Keratinocyte (primary cell): ENCODE measurements at regions not wholly inside any gene's neighbourhood (a gene's known extent, or its start where the extent isn't known, plus 50 kb on each side); places are given as distances from the start of the nearest gene placed in this dataset.

ENCODE experiments used
- DNase-seq: peaks from one replicate; pipeline ENCODE4 v3.0.0-alpha.2; 2011; ENCODE audit warnings: low read depth, missing footprints, low spot score
- FAIRE-seq: peaks from 2 replicates; lab custom pipeline; 2011; peaks lifted over from hg19 to GRCh38; lab: Jason Lieb, UNC
- H2AFZ ChIP-seq: 2 replicates; pipeline ENCODE4 v1.6.0; 2012; ENCODE audit warnings: low read length, control low read depth, inconsistent platforms; ENCODE audit not compliant: control insufficient read depth
- H3K27ac ChIP-seq: 2 replicates; pipeline ENCODE4 v1.5.1; 2011; ENCODE audit warnings: low read length; ENCODE audit not compliant: control insufficient read depth, insufficient read depth
- H3K27me3 ChIP-seq: 3 replicates; pipeline ENCODE4 v1.6.0; 2011; ENCODE audit warnings: low read length; ENCODE audit not compliant: control insufficient read depth, insufficient read depth; ENCODE audit errors: extremely low read depth
- H3K36me3 ChIP-seq, 2 experiments: 2 replicates in 1 of 2; 3 replicates in 1 of 2; pipeline ENCODE4 v1.5.1; 2011; ENCODE audit warnings: low read length in 2 of 2, mild to moderate bottlenecking in 1 of 2; ENCODE audit not compliant: control insufficient read depth in 2 of 2, insufficient read depth in 2 of 2; ENCODE audit errors: extremely low read depth in 1 of 2
- H3K4me1 ChIP-seq: 3 replicates; pipeline ENCODE4 v1.5.1; 2011; ENCODE audit warnings: low read length; ENCODE audit not compliant: control insufficient read depth, insufficient read depth; ENCODE audit errors: extremely low read depth
- H3K4me2 ChIP-seq: 3 replicates; pipeline ENCODE4 v1.6.0; 2011; ENCODE audit warnings: low read depth, low read length; ENCODE audit not compliant: control insufficient read depth, insufficient read depth; ENCODE audit errors: extremely low read depth
- H3K4me3 ChIP-seq, 3 experiments: fragments of 200-600 bp in 1 of 3; sonication (generic) in 1 of 3; 2 replicates in 2 of 3; 3 replicates in 1 of 3; pipeline ENCODE4 v1.5.1; 2011 to 2016; ENCODE audit warnings: low read length in 3 of 3, mild to moderate bottlenecking in 3 of 3, control low read depth in 2 of 3, inconsistent platforms in 1 of 3, low read depth in 1 of 3, mixed read lengths in 1 of 3, mixed run types in 1 of 3, moderate library complexity in 1 of 3; ENCODE audit not compliant: control insufficient read depth in 2 of 3, insufficient read depth in 2 of 3; ENCODE audit errors: extremely low read depth in 1 of 3
- H3K79me2 ChIP-seq: 2 replicates; pipeline ENCODE4 v1.6.0; 2012; ENCODE audit warnings: low read length; ENCODE audit not compliant: control insufficient read depth, insufficient read depth
- H3K9ac ChIP-seq: 3 replicates; pipeline ENCODE4 v1.6.0; 2011; ENCODE audit warnings: low read length; ENCODE audit not compliant: control insufficient read depth, insufficient read depth; ENCODE audit errors: extremely low read depth
- H3K9me1 ChIP-seq: 3 replicates; pipeline ENCODE4 v1.6.0; 2011; ENCODE audit warnings: low read length; ENCODE audit not compliant: control insufficient read depth, insufficient read depth; ENCODE audit errors: extremely low read depth
- H3K9me3 ChIP-seq: 2 replicates; pipeline ENCODE4 v1.5.1; 2012; ENCODE audit warnings: low read depth, low read length; ENCODE audit not compliant: control insufficient read depth
- H4K20me1 ChIP-seq: 3 replicates; pipeline ENCODE4 v1.6.0; 2011; ENCODE audit warnings: low read length; ENCODE audit not compliant: control insufficient read depth, insufficient read depth; ENCODE audit errors: extremely low read depth
- EZH2 ChIP-seq: IDR thresholded peaks from one replicate; pipeline ENCODE4 v1.6.1; 2012; ENCODE audit warnings: inconsistent platforms, mild to moderate bottlenecking, low read length, moderate library complexity
- dilution Hi-C: fragments of 300-500 bp; cut with MboI; formaldehyde crosslinking; loops from one replicate; pipeline ENCODE4 v1.7.0; 2020; ENCODE audit warnings: low sequenced_read_pairs; ENCODE audit not compliant: extremely low pct_ligation_motif_present
- TF ChIP-seq, protein P1 (sequence below), 3 experiments: IDR thresholded peaks in 1 of 3; conservative IDR thresholded peaks in 1 of 3; optimal IDR thresholded peaks in 1 of 3; 2 replicates in 2 of 3; 3 replicates in 1 of 3; pipeline versions ENCODE3 to v1.5.1; 2011; ENCODE audit warnings: low read length in 3 of 3, mild to moderate bottlenecking in 3 of 3, moderate library complexity in 2 of 3, control low read depth in 1 of 3, inconsistent platforms in 1 of 3; ENCODE audit not compliant: insufficient read depth in 2 of 3; ENCODE audit errors: extremely low read depth in 1 of 3

GRCh38 chr18:27614951-27615844, 430.1 kb upstream of the CHST9 start:
- no peaks in the 10 kb centered on the region for H3K27me3 ChIP-seq
- H3K4me2 ChIP-seq, result no peak overlapping the region
- no peaks in the 10 kb centered on the region for H3K9me1 ChIP-seq
- no peaks in the 10 kb centered on the region for H3K4me1 ChIP-seq
- no peak for FAIRE-seq
- H3K9me3 ChIP-seq, result no peaks in the 10 kb centered on the region
- no peak overlapping the region for H3K27ac ChIP-seq
- H3K9ac ChIP-seq, result no peak overlapping the region
- no peaks in the 10 kb centered on the region for H3K79me2 ChIP-seq
- H2AFZ ChIP-seq, result no peak overlapping the region
- H3K36me3 ChIP-seq, result no peaks in the 10 kb centered on the region
- no peaks in the 10 kb centered on the region for H4K20me1 ChIP-seq
- H3K4me3 ChIP-seq, result no peak overlapping the region
- dilution Hi-C loops, result no loop called here
- TF ChIP-seq, protein P1, sequence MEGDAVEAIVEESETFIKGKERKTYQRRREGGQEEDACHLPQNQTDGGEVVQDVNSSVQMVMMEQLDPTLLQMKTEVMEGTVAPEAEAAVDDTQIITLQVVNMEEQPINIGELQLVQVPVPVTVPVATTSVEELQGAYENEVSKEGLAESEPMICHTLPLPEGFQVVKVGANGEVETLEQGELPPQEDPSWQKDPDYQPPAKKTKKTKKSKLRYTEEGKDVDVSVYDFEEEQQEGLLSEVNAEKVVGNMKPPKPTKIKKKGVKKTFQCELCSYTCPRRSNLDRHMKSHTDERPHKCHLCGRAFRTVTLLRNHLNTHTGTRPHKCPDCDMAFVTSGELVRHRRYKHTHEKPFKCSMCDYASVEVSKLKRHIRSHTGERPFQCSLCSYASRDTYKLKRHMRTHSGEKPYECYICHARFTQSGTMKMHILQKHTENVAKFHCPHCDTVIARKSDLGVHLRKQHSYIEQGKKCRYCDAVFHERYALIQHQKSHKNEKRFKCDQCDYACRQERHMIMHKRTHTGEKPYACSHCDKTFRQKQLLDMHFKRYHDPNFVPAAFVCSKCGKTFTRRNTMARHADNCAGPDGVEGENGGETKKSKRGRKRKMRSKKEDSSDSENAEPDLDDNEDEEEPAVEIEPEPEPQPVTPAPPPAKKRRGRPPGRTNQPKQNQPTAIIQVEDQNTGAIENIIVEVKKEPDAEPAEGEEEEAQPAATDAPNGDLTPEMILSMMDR (optimal IDR thresholded peaks at IDR 0.05 in 1 of 3, IDR thresholded peaks at IDR 0.05 in 1 of 3, conservative IDR thresholded peaks at IDR 0.05 in 1 of 3; ENCODE audit: extremely low read depth in 1 of 3, insufficient read depth in 2 of 3, low read length in 3 of 3), result no peak
- TF ChIP-seq EZH2, result no peak
- DNase-seq, result no peak

- H3K9me1 ChIP-seq, result no peaks in the 10 kb centered on the region
- DNase-seq, result no peak
- H4K20me1 ChIP-seq, result no peaks in the 10 kb centered on the region
- no peaks in the 10 kb centered on the region for H3K4me1 ChIP-seq
- H3K79me2 ChIP-seq, result no peaks in the 10 kb centered on the region
- FAIRE-seq, result no peak
- H3K36me3 ChIP-seq, result no peaks in the 10 kb centered on the region
- H2AFZ ChIP-seq, result no peak overlapping the region
- H3K4me3 ChIP-seq, result no peak overlapping the region
- no peak for TF ChIP-seq EZH2
- TF ChIP-seq, protein P1 (optimal IDR thresholded peaks at IDR 0.05 in 1 of 3, IDR thresholded peaks at IDR 0.05 in 1 of 3, conservative IDR thresholded peaks at IDR 0.05 in 1 of 3; ENCODE audit: extremely low read depth in 1 of 3, insufficient read depth in 2 of 3, low read length in 3 of 3), result no peak
- no peak overlapping the region for H3K27ac ChIP-seq
- dilution Hi-C loops, result no loop called here
- H3K9me3 ChIP-seq, result no peaks in the 10 kb centered on the region
- no peak overlapping the region for H3K4me2 ChIP-seq
- no peaks in the 10 kb centered on the region for H3K27me3 ChIP-seq
- no peak overlapping the region for H3K9ac ChIP-seq
These were observed 424.1 kb upstream of the CHST9 start for GRCh38 chr18:27609221-27609620.
